Ascending aorta (tissue), 2 donors: ENCODE measurements at regions not wholly inside any gene's neighbourhood (a gene's known extent, or its start where the extent isn't known, plus 50 kb on each side); places are given as distances from the start of the nearest gene placed in this dataset.
"Not testable (repeated sequence)": the region's sequence is repeated elsewhere in the genome, so short reads cannot be mapped to it uniquely, and the experiment has no call there.

Experiments
- DNase-seq, 2 donors: peaks; one replicate each; pipeline ENCODE4 v3.0.0-alpha.2; 2019; ENCODE audit warnings: low spot score in 2 of 2
- H3K27ac ChIP-seq, 2 donors: fragments of 200-600 bp; sonication (generic); one replicate each; pipeline ENCODE4 v1.5.1; 2016 to 2017; ENCODE audit warnings: mild to moderate bottlenecking in 1 of 2
- H3K27me3 ChIP-seq: fragments of 200-600 bp; sonication (generic); one replicate; pipeline ENCODE4 v1.5.1; 2017
- H3K36me3 ChIP-seq, 2 donors: fragments of 200-600 bp; sonication (generic); one replicate each; pipeline ENCODE4 v1.5.1; 2016
- H3K4me1 ChIP-seq, 2 donors: fragments of 200-600 bp; sonication (generic); one replicate each; pipeline ENCODE4 v1.5.1; 2016 to 2017; ENCODE audit warnings: mild to moderate bottlenecking in 1 of 2
- H3K4me3 ChIP-seq, 2 donors: fragments of 200-600 bp; sonication (generic); one replicate each; pipeline ENCODE4 v1.5.1; 2016 to 2017; ENCODE audit warnings: mild to moderate bottlenecking in 1 of 2
- H3K9me3 ChIP-seq, 2 donors: fragments of 200-600 bp; sonication (generic); one replicate each; pipeline ENCODE4 v1.5.1; 2016
- CTCF ChIP-seq, 3 experiments: fragments of 200-600 bp in 2 of 3; fragments of 450-650 bp in 1 of 3; sonication (generic) in 2 of 3; IDR thresholded peaks; one replicate each; pipeline ENCODE4 v1.5.1; 2016 to 2019; ENCODE audit warnings: antibody characterized with exemption in 3 of 3, mild to moderate bottlenecking in 1 of 3, moderate library complexity in 1 of 3
- intact Hi-C: fragments of 100-400 bp; cut with DNase I; formaldehyde crosslinking; loops from one replicate; pipeline ENCODE4 v1.15.1; 2023

GRCh38 chrX:79026742-79027141 is 81.6 kb downstream of the P2RY10 start:
- DNase-seq, H3K4me1 ChIP-seq, H3K9me3 ChIP-seq, H3K27ac ChIP-seq, intact Hi-C loops, H3K27me3 ChIP-seq, H3K4me3 ChIP-seq, H3K36me3 ChIP-seq: not testable (repeated sequence)

- H3K9me3 ChIP-seq: no peaks in the 10 kb centered on the region
- DNase-seq: no peak
- TF ChIP-seq CTCF (IDR thresholded peaks at IDR 0.05): no peak
- H3K4me1 ChIP-seq: no peaks in the 10 kb centered on the region
- no peak overlapping the region for H3K4me3 ChIP-seq
- H3K36me3 ChIP-seq: no peaks in the 10 kb centered on the region
- no peaks in the 10 kb centered on the region for H3K27me3 ChIP-seq
- intact Hi-C loops: no loop called here
- H3K27ac ChIP-seq: no peak overlapping the region
Measured at GRCh38 chrX:79035421-79035820, 90.2 kb downstream of the P2RY10 start.

- TF ChIP-seq CTCF (IDR thresholded peaks at IDR 0.05): no peak
- Histone ChIP-seq H3K4me1 (no peaks in the 10 kb centered on the region), H3K27me3 (no peaks in the 10 kb centered on the region), H3K27ac (no peak overlapping the region), H3K4me3 (no peak overlapping the region), H3K9me3 (no peaks in the 10 kb centered on the region), H3K36me3 (no peaks in the 10 kb centered on the region)
- DNase-seq: no peak
- intact Hi-C loops: no loop called here
Measured at GRCh38 chrX:79036157-79036880, 91.1 kb downstream of the P2RY10 start.

- no peaks in the 10 kb centered on the region for H3K27me3 ChIP-seq
- no peak for TF ChIP-seq CTCF (IDR thresholded peaks at IDR 0.05)
- no peak for DNase-seq
- H3K36me3 ChIP-seq: no peaks in the 10 kb centered on the region
- H3K4me1 ChIP-seq: no peaks in the 10 kb centered on the region
- H3K4me3 ChIP-seq: no peak overlapping the region
- no peaks in the 10 kb centered on the region for H3K9me3 ChIP-seq
- intact Hi-C loops: no loop called here
- no peak overlapping the region for H3K27ac ChIP-seq
Measured at GRCh38 chrX:79065696-79066095, 78.8 kb upstream of the GPR174 start.

- no peak overlapping the region for H3K4me3 ChIP-seq
- H3K27ac ChIP-seq: no peak overlapping the region
- no peaks in the 10 kb centered on the region for H3K4me1 ChIP-seq
- no peaks in the 10 kb centered on the region for H3K36me3 ChIP-seq
- no peaks in the 10 kb centered on the region for H3K27me3 ChIP-seq
- intact Hi-C loops: no loop called here
- H3K9me3 ChIP-seq: no peaks in the 10 kb centered on the region
- no peak for TF ChIP-seq CTCF (IDR thresholded peaks at IDR 0.05)
- DNase-seq: no peak
Measured at GRCh38 chrX:79078114-79078513, 66.4 kb upstream of the GPR174 start.

GRCh38 chrX:79079477-79079876 is 65.0 kb upstream of the GPR174 start:
- Histone ChIP-seq H3K4me3 (no peak overlapping the region), H3K4me1 (no peaks in the 10 kb centered on the region), H3K27ac (no peak overlapping the region), H3K27me3 (no peaks in the 10 kb centered on the region), H3K9me3 (no peaks in the 10 kb centered on the region), H3K36me3 (no peaks in the 10 kb centered on the region)
- DNase-seq: no peak
- no peak for TF ChIP-seq CTCF (IDR thresholded peaks at IDR 0.05)
- intact Hi-C loops: no loop called here
